ENCODE measurements at regions not wholly inside any gene's neighbourhood (a gene's known extent, or its start where the extent isn't known, plus 50 kb on each side); places are given as distances from the start of the nearest gene placed in this dataset.

- DNase-seq, result no peak
These were observed 132.9 kb upstream of the ZMIZ1 start for GRCh38 chr10:78935697-78936407.

GRCh38 chr10:78936412-78937342 is 132.1 kb upstream of the ZMIZ1 start:
- peak; percentile 49 to 56 for DNase-seq

- DNase-seq, result no peak
These were observed 131.4 kb upstream of the ZMIZ1 start for GRCh38 chr10:78937393-78937792.

- no peak for DNase-seq
These were observed 130.7 kb upstream of the ZMIZ1 start for GRCh38 chr10:78937800-78938694.

GRCh38 chr10:78938695-78939672 is 129.8 kb upstream of the ZMIZ1 start:
- no peak for DNase-seq

- DNase-seq, result no peak
These were observed 126.7 kb upstream of the ZMIZ1 start for GRCh38 chr10:78942091-78942501.

- DNase-seq, result peak; percentile 83 to 88
These were observed 123.9 kb upstream of the ZMIZ1 start for GRCh38 chr10:78944723-78945312.

GRCh38 chr10:78945838-78946237 is 122.9 kb upstream of the ZMIZ1 start:
- DNase-seq, result no peak

GRCh38 chr10:78947226-78947625 is 121.5 kb upstream of the ZMIZ1 start:
- no peak for DNase-seq

- no peak for DNase-seq
These were observed 121.0 kb upstream of the ZMIZ1 start for GRCh38 chr10:78947733-78948132.

- no peak for DNase-seq
These were observed 120.1 kb upstream of the ZMIZ1 start for GRCh38 chr10:78948621-78949030.

GRCh38 chr10:78950656-78951587 is 117.8 kb upstream of the ZMIZ1 start:
- DNase-seq, result no peak

- DNase-seq, result no peak
These were observed 116.7 kb upstream of the ZMIZ1 start for GRCh38 chr10:78952030-78952429.

GRCh38 chr10:78952686-78953085 is 116.1 kb upstream of the ZMIZ1 start:
- DNase-seq, result no peak

GRCh38 chr10:78953113-78953798 is 115.5 kb upstream of the ZMIZ1 start:
- DNase-seq, result peak; percentile 63 to 70

GRCh38 chr10:78953799-78954297 is 114.9 kb upstream of the ZMIZ1 start:
- no peak for DNase-seq

GRCh38 chr10:78954689-78955088 is 114.1 kb upstream of the ZMIZ1 start:
- no peak for DNase-seq

- no peak for DNase-seq
These were observed 113.6 kb upstream of the ZMIZ1 start for GRCh38 chr10:78955206-78955605.

Measured in right lung (tissue), 2 donors.